ENCODE measurements at regions not wholly inside any gene's neighbourhood (a gene's known extent, or its start where the extent isn't known, plus 50 kb on each side); places are given as distances from the start of the nearest gene placed in this dataset.

- no peak for DNase-seq
These were observed 556.3 kb upstream of the TBX3 start for GRCh38 chr12:115240251-115240650.

GRCh38 chr12:115235880-115236279, 551.9 kb upstream of the TBX3 start:
- no peak for DNase-seq

- no peak for DNase-seq
These were observed 550.0 kb upstream of the TBX3 start for GRCh38 chr12:115233891-115234543.

GRCh38 chr12:115232455-115233156, 548.6 kb upstream of the TBX3 start:
- no peak for DNase-seq

GRCh38 chr12:115230606-115231005, 546.6 kb upstream of the TBX3 start:
- no peak for DNase-seq

- DNase-seq = no peak
These were observed 545.5 kb upstream of the TBX3 start for GRCh38 chr12:115229517-115229916.

- DNase-seq = no peak
These were observed 544.5 kb upstream of the TBX3 start for GRCh38 chr12:115228434-115228833.

GRCh38 chr12:115227137-115227615, 543.2 kb upstream of the TBX3 start:
- no peak for DNase-seq

GRCh38 chr12:115225845-115226244, 541.9 kb upstream of the TBX3 start:
- DNase-seq = no peak

GRCh38 chr12:115223991-115224390, 540.0 kb upstream of the TBX3 start:
- DNase-seq = no peak

GRCh38 chr12:115223322-115223721, 539.3 kb upstream of the TBX3 start:
- DNase-seq = no peak

GRCh38 chr12:115222220-115222619, 538.2 kb upstream of the TBX3 start:
- DNase-seq = no peak

GRCh38 chr12:115216301-115216700, 532.3 kb upstream of the TBX3 start:
- no peak for DNase-seq

GRCh38 chr12:115215544-115215943, 531.6 kb upstream of the TBX3 start:
- no peak for DNase-seq

- DNase-seq = no peak
These were observed 529.6 kb upstream of the TBX3 start for GRCh38 chr12:115213538-115214016.

- no peak for DNase-seq
These were observed 529.1 kb upstream of the TBX3 start for GRCh38 chr12:115213118-115213517.

- DNase-seq = no peak
These were observed 528.4 kb upstream of the TBX3 start for GRCh38 chr12:115212356-115212755.

GRCh38 chr12:115210533-115211252, 526.7 kb upstream of the TBX3 start:
- DNase-seq = no peak

GRCh38 chr12:115209230-115209629, 525.3 kb upstream of the TBX3 start:
- DNase-seq = no peak

- no peak for DNase-seq
These were observed 524.1 kb upstream of the TBX3 start for GRCh38 chr12:115208098-115208497.

GRCh38 chr12:115207216-115207915, 523.4 kb upstream of the TBX3 start:
- no peak for DNase-seq

- no peak for DNase-seq
These were observed 522.8 kb upstream of the TBX3 start for GRCh38 chr12:115206801-115207200.

- no peak for DNase-seq
These were observed 521.9 kb upstream of the TBX3 start for GRCh38 chr12:115205755-115206308.
